ENCODE measurements at regions not wholly inside any gene's neighbourhood (a gene's known extent, or its start where the extent isn't known, plus 50 kb on each side); places are given as distances from the start of the nearest gene placed in this dataset.

DNA sequence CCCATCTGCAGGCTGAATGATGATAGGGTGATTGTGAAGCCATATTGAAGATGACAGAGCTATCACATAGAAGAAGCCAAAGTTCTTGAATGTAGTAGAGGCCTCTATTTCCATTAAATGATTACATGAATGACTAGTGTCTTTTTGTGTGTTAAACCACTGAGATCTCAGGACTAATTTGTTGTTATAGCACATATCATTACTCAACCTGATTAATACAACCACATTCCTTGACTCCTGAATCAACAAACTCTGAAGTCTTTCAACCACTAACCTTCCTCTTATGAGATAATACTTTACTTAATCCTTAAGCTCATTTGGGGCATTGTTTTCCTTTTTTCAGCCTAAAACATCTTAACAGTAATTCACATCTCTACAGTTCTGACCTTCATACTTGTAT, 564.5 kb upstream of the ADAMTS9 start:
- no peak overlapping the region for H3K4me3 ChIP-seq (ENCODE audit: low read depth, low read length)
- DNase-seq (ENCODE audit: low read depth): no peak
- TF ChIP-seq, protein P1, sequence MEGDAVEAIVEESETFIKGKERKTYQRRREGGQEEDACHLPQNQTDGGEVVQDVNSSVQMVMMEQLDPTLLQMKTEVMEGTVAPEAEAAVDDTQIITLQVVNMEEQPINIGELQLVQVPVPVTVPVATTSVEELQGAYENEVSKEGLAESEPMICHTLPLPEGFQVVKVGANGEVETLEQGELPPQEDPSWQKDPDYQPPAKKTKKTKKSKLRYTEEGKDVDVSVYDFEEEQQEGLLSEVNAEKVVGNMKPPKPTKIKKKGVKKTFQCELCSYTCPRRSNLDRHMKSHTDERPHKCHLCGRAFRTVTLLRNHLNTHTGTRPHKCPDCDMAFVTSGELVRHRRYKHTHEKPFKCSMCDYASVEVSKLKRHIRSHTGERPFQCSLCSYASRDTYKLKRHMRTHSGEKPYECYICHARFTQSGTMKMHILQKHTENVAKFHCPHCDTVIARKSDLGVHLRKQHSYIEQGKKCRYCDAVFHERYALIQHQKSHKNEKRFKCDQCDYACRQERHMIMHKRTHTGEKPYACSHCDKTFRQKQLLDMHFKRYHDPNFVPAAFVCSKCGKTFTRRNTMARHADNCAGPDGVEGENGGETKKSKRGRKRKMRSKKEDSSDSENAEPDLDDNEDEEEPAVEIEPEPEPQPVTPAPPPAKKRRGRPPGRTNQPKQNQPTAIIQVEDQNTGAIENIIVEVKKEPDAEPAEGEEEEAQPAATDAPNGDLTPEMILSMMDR (IDR thresholded peaks at IDR 0.05; ENCODE audit: insufficient read depth, low read length): no peak

DNA sequence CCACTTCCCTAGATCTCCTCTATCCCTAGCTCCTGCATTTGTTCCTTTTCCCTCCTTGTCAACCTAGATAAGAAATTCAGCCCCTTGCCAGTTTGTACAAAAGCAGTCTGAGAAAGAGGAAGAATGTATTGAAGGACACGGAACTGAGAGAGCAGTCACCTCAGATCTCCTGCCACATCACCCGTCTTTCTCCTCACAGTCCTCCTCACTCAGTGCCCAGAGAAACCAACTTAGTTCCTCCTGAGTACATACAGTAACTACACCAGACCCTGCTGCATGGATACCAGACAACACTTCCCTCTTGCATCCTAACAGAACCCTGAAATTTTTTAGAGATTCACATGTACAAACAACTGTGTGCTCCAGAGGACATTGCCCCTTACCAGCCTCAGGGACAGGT, 563.6 kb upstream of the ADAMTS9 start:
- TF ChIP-seq, protein P1 (IDR thresholded peaks at IDR 0.05; ENCODE audit: insufficient read depth, low read length): no peak
- no peak overlapping the region for H3K4me3 ChIP-seq (ENCODE audit: low read depth, low read length)
- DNase-seq (ENCODE audit: low read depth): no peak

DNA sequence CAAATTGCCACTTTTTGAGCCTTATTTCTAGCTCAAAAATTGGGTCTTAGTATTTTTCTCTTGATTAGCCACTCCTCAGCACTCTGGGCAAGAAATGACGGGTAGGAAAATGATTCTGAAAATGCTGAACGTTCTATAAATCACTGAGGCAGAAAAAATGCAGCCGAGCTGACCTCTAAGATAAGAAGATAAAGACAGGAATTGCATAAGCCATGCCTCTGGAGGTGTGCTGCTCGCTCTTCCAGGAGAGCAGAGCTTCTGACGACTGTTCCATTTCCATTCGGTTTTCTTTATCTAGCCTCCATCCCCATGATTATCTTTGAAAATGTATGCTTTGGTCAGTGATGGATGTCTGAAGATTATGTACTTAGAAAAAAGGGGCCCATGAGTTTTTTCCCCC, 558.8 kb upstream of the ADAMTS9 start:
- TF ChIP-seq, protein P1 (IDR thresholded peaks at IDR 0.05; ENCODE audit: insufficient read depth, low read length): no peak
- no peak for DNase-seq (ENCODE audit: low read depth)
- H3K4me3 ChIP-seq (ENCODE audit: low read depth, low read length): no peak overlapping the region

DNA sequence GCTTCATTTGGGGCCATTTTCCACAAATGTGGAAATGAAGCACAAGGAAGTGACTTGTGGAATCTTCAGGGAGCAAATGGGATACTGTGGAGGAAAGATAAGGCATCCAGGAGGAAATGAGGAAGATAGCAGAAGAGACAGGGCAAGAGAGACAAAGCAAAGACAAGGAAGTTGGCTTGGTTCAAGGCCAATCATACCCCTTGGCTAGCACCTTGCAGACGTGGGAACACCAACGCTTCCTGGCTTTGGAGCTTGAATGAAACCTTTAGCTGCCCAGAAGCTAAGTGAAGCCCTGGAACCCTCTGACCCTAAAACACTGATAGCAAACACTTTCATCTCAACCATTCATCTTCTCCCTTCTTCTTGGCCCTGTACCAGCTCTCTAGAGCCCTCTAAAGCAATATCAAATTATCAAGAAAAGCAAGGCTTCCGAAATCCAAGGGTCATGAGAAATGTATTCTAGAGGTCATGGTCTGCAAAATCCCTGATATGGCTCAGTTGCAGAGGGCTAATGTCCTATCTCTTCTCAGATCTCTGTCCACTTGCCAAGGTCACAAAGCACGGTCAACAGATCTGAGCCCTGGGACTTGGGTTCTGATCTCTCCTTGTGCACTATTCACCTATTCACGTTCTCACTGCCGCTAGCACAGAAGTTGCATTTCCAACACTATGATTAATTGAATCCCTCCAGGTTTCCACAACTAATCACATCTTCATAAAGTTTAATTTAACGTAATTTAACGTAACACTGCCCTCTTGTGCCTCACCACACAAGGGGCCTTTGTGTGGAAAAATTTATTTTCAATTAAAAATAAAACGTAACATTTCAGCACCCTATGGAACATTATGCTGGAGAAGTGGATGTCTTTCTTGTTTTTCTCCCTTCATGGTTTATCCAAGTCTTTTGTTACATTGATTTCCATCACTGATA, 557.6 kb upstream of the ADAMTS9 start:
- TF ChIP-seq, protein P1 (IDR thresholded peaks at IDR 0.05; ENCODE audit: insufficient read depth, low read length): peak; percentile 20
- H3K4me3 ChIP-seq (ENCODE audit: low read depth, low read length): no peak overlapping the region
- DNase-seq (ENCODE audit: low read depth): peak; percentile 18

DNA sequence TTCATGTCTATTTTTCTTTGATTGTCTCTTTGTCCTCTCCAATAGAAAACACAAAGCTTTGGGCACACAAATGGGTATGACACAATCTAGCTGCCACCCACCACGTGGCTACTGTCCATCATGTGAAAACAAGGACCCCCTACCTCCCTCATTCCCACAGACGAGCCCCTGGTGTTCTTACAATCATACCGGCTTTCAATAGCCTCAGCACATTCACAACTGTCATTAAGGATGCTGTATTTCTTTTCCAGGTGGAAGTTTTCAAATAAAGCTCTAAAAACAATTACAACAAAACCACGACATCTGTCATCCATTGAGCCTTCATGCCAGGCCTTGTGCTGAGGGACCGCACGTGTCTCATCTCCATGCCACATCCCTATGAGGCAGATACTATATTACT, 552.6 kb upstream of the ADAMTS9 start:
- DNase-seq (ENCODE audit: low read depth): no peak
- TF ChIP-seq, protein P1 (IDR thresholded peaks at IDR 0.05; ENCODE audit: insufficient read depth, low read length): no peak
- no peak overlapping the region for H3K4me3 ChIP-seq (ENCODE audit: low read depth, low read length)

DNA sequence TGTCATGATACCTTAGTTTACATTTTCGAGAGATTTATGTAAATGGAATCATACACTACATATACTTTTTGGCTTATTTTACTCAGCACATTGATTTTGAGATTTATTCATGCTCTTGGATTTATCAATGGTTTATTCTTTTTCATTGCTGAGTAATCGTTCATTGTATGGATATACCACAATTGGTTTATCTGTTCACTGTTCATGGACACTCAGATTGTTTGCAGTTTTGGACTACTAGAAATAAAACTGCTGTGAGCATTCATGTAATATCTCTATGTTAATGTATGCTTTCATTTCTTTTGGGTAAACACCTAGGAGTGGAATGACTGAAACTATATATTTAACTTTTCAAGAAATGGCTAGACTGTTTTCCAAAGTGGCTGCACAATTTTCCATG, 550.9 kb upstream of the ADAMTS9 start:
- no peak overlapping the region for H3K4me3 ChIP-seq (ENCODE audit: low read depth, low read length)
- TF ChIP-seq, protein P1 (IDR thresholded peaks at IDR 0.05; ENCODE audit: insufficient read depth, low read length): no peak
- DNase-seq (ENCODE audit: low read depth): no peak

Data from fibroblast of the aortic adventitia (primary cell).